Esophagus muscularis mucosa (tissue), 4 donors: ENCODE measurements at regions not wholly inside any gene's neighbourhood (a gene's known extent, or its start where the extent isn't known, plus 50 kb on each side); places are given as distances from the start of the nearest gene placed in this dataset.

ENCODE experiments used
- DNase-seq: peaks from one replicate; pipeline ENCODE4 v3.0.0-alpha.2; 2017; ENCODE audit errors: extremely low spot score
- H3K27ac ChIP-seq, 4 donors: fragments of 200-600 bp; sonication (generic); replicated peaks in 1 of 4; 1 replicate in 3 of 4; 2 replicates in 1 of 4; pipeline ENCODE4 v1.5.1; 2016 to 2019; ENCODE audit warnings: mild to moderate bottlenecking in 1 of 4
- H3K27me3 ChIP-seq, 4 donors: fragments of 200-600 bp; sonication (generic); one replicate each; pipeline versions ENCODE4 v1.5.1 to v1.6.0; 2016 to 2019
- H3K36me3 ChIP-seq, 4 donors: fragments of 200-600 bp; sonication (generic); one replicate each; pipeline ENCODE4 v1.5.1; 2016 to 2019
- H3K4me1 ChIP-seq, 4 donors: fragments of 200-600 bp; sonication (generic); one replicate each; pipeline ENCODE4 v1.5.1; 2016 to 2019
- H3K4me3 ChIP-seq, 4 donors: fragments of 200-600 bp; sonication (generic); 1 replicate in 2 of 4; 2 replicates in 2 of 4; pipeline ENCODE4 v1.5.1; 2016 to 2019; ENCODE audit warnings: mild to moderate bottlenecking in 4 of 4, moderate library complexity in 1 of 4
- H3K9me3 ChIP-seq, 4 donors: fragments of 200-600 bp; sonication (generic); 1 replicate in 3 of 4; 2 replicates in 1 of 4; pipeline ENCODE4 v1.5.1; 2016 to 2019
- EP300 ChIP-seq: sonication (generic); formaldehyde crosslinking; IDR thresholded peaks from one replicate; pipeline ENCODE4 v1.6.1; 2017; ENCODE audit warnings: antibody characterized with exemption
- POLR2A ChIP-seq: fragments of 450-650 bp; IDR thresholded peaks from one replicate; pipeline ENCODE4 v1.6.1; 2017; ENCODE audit warnings: antibody characterized with exemption, moderate library complexity, mild to moderate bottlenecking, low read depth
- POLR2AphosphoS5 ChIP-seq, 2 donors: sonication (generic); formaldehyde crosslinking; IDR thresholded peaks; one replicate each; pipeline ENCODE4 v1.6.1; 2017; ENCODE audit warnings: antibody characterized with exemption in 2 of 2
- WGBS: methylation state at CpG from one replicate; pipeline ENCODE4 v1.1.5; 2018; 5-methylcytosine and 5-hydroxymethylcytosine counted together
- intact Hi-C: fragments of 100-400 bp; cut with DNase I; formaldehyde crosslinking; loops from one replicate; pipeline ENCODE4 v1.15.1; 2023
- TF ChIP-seq, protein P1 (sequence below), 3 experiments: fragments of 200-600 bp in 2 of 3; fragments of 450-650 bp in 1 of 3; sonication (generic) in 2 of 3; IDR thresholded peaks; one replicate each; pipeline ENCODE4 v1.5.1; 2017 to 2019; ENCODE audit warnings: antibody characterized with exemption in 3 of 3, mild to moderate bottlenecking in 2 of 3, moderate library complexity in 1 of 3

DNA sequence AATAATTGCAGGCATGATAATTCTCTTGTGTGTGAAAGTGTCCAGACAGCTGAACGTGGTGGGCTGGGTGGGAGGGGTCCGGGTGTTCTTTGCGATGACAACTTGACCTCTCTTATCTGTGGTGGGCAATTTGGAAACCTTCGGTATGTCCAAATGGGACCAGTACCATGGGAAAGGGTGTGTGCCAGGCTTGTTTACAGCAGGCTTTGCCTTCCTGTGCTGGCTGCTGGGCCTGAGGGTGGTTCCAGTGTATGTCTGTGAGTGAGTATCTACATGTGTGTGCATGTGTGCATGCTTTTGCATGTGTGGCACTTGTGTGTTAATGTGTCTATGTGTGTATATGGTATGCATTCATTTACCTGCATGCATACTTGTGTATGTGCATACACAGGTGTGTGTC, 166.4 kb downstream of the GADD45G start:
- 80% methylated on average over 4 of the region's 4 CpGs for WGBS
- no peak for DNase-seq
- Histone ChIP-seq H3K4me3 (no peak overlapping the region), H3K27me3 (no peaks in the 10 kb centered on the region), H3K4me1 (peaks cover 0 to 5% (median 0%) of the 10 kb centered on the region in 4 donors), H3K9me3 (no peaks in the 10 kb centered on the region), H3K36me3 (no peaks in the 10 kb centered on the region), H3K27ac (no peak overlapping the region)
- TF ChIP-seq, protein P1, sequence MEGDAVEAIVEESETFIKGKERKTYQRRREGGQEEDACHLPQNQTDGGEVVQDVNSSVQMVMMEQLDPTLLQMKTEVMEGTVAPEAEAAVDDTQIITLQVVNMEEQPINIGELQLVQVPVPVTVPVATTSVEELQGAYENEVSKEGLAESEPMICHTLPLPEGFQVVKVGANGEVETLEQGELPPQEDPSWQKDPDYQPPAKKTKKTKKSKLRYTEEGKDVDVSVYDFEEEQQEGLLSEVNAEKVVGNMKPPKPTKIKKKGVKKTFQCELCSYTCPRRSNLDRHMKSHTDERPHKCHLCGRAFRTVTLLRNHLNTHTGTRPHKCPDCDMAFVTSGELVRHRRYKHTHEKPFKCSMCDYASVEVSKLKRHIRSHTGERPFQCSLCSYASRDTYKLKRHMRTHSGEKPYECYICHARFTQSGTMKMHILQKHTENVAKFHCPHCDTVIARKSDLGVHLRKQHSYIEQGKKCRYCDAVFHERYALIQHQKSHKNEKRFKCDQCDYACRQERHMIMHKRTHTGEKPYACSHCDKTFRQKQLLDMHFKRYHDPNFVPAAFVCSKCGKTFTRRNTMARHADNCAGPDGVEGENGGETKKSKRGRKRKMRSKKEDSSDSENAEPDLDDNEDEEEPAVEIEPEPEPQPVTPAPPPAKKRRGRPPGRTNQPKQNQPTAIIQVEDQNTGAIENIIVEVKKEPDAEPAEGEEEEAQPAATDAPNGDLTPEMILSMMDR (IDR thresholded peaks at IDR 0.05), result no peak
- TF ChIP-seq POLR2A (no peak), POLR2AphosphoS5 (IDR thresholded peaks at IDR 0.05) (no peak), EP300 (no peak)
- intact Hi-C loops, result no loop called here

DNA sequence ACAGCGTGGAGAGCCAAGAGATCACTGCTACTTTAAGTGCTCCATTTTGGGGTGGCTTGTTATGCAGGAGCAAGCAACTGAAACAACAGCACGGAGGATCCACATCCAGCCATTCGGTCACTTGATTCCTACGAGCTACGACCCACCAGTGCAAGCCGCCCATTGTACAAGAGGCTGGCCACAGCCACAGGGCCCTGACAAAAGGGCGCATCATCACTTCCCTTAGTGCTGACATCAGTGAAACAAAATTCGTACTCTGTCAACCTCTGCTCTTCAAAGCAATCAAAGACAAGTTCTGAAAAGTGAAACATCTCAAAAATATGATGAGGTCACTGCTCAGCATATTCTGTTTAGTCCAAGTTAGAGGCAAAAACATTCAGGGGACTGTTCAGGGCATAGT, 168.4 kb downstream of the GADD45G start:
- Histone ChIP-seq H3K27ac (no peak overlapping the region), H3K9me3 (no peaks in the 10 kb centered on the region), H3K27me3 (peaks cover 0 to 5% (median 0%) of the 10 kb centered on the region in 4 donors), H3K4me1 (peaks cover 0 to 5% (median under 1%) of the 10 kb centered on the region in 4 donors), H3K36me3 (no peaks in the 10 kb centered on the region), H3K4me3 (no peak overlapping the region)
- DNase-seq, result no peak
- intact Hi-C loops, result no loop called here
- no peak for TF ChIP-seq POLR2AphosphoS5 (IDR thresholded peaks at IDR 0.05)
- TF ChIP-seq, protein P1 (IDR thresholded peaks at IDR 0.05), result no peak
- no peak for TF ChIP-seq EP300
- no peak for TF ChIP-seq POLR2A
- 96% methylated on average over 7 of the region's 8 CpGs for WGBS

DNA sequence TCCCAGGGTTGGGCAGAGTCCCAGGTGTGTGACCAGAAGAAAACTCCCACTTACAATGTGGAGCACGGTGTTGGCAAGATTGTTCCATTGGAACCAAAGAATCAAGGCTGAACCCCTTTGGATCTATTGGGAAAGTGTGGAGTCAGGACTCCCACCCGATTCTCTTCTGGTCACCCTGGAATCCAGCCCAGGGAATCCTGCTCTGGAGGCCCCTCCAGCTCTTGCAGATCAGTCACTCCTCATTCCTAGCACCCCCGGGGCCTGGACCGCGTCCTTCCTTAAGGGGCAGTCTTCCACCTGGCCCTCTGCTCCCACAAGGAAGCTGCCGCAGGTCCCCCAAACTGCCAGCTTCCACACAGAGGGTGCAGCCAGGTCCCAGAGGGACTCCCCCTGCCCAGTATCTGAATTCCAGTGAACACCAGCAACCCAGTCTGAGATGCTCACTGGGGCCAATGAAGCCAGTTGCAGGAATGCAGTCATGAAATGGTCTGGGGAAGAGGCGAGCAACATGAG, 170.1 kb downstream of the GADD45G start:
- WGBS, result 91% methylated on average over 7 of the region's 7 CpGs
- no peak overlapping the region for H3K4me3 ChIP-seq
- H3K27ac ChIP-seq, result no peak overlapping the region
- no peaks in the 10 kb centered on the region for H3K9me3 ChIP-seq
- peaks cover 4 to 8% (median 6%) of the 10 kb centered on the region in 4 donors for H3K4me1 ChIP-seq
- H3K36me3 ChIP-seq, result no peaks in the 10 kb centered on the region
- peaks cover 0 to 5% (median 0%) of the 10 kb centered on the region in 4 donors for H3K27me3 ChIP-seq
- no peak for DNase-seq
- TF ChIP-seq POLR2A, result no peak
- TF ChIP-seq, protein P1 (IDR thresholded peaks at IDR 0.05), result no peak
- no peak for TF ChIP-seq POLR2AphosphoS5 (IDR thresholded peaks at IDR 0.05)
- TF ChIP-seq EP300, result no peak
- intact Hi-C loops, result no loop called here

DNA sequence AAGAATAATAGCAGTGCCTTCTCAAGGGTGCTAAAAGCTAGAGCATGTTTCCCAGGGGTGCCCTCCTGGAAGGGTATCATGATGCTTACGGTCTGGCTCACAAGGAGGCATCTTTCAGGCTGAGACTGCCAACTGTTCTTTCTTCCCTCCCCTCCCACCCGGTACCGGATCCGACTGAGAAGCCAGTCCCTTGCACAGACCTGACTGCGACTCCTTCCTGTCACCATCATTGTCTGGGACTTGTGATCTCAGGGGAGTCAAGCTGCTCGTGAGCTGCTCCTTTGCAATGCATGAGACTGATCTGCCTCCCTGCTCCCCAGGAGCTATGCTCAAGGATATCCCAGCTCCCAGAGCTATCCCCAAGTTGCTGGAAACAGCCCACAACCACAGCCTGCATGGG, 170.8 kb downstream of the GADD45G start:
- WGBS, result 80% methylated on average over 1 of the region's 6 CpGs
- Histone ChIP-seq H3K27me3 (peaks cover 0 to 5% (median 0%) of the 10 kb centered on the region in 4 donors), H3K9me3 (no peaks in the 10 kb centered on the region), H3K4me1 (peaks cover 3 to 8% (median 6%) of the 10 kb centered on the region in 4 donors), H3K27ac (no peak overlapping the region), H3K4me3 (no peak overlapping the region), H3K36me3 (no peaks in the 10 kb centered on the region)
- intact Hi-C loops, result no loop called here
- no peak for DNase-seq
- no peak for TF ChIP-seq POLR2AphosphoS5 (IDR thresholded peaks at IDR 0.05)

DNA sequence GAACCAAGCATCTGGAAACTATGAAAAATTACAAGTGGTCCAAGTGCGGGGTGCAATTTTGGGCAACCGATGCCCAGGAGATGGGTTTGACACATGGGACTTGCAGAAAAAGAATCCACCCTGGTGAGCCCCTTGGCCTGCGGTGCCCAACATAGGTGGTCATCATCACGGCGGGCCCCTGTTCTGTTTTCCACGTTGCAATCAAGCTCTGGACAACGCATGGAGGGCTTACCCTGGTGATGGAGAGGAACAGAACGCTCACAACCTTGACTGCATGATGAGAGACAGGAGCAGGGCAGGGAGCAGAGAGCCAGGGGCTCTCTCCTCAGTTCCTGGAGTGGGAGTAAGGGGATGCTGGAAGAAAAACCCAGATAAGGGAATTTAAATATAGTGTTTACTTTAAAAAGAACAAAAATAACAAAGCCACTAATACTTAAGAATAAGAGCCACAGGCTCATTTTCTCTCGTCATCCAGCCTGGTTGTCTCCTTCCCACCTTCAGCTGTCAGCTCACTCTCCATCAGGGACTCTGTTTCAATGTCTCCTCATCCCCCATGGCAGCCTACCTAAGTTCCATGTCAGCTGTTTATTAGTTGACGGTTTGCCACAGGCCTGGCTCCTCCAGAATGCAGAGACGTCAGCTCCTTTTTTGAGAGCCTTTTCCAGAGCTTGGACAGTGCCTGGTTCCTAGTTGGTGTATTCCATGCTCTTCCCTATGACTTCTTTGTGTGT, 172.1 kb downstream of the GADD45G start:
- intact Hi-C loops, result no loop called here
- no peaks in the 10 kb centered on the region for H3K9me3 ChIP-seq
- H3K4me1 ChIP-seq, result peaks cover 3 to 9% (median 8%) of the 10 kb centered on the region in 4 donors
- H3K27me3 ChIP-seq, result peaks cover 0 to 5% (median 0%) of the 10 kb centered on the region in 4 donors
- no peak overlapping the region for H3K27ac ChIP-seq
- no peak overlapping the region for H3K4me3 ChIP-seq
- H3K36me3 ChIP-seq, result no peaks in the 10 kb centered on the region
- 82% methylated on average over 11 of the region's 11 CpGs for WGBS
- TF ChIP-seq EP300, result no peak
- TF ChIP-seq, protein P1 (IDR thresholded peaks at IDR 0.05), result no peak
- no peak for TF ChIP-seq POLR2AphosphoS5 (IDR thresholded peaks at IDR 0.05)
- no peak for TF ChIP-seq POLR2A
- DNase-seq, result no peak
